Mesenchymal stem cell (in vitro differentiated cells and primary cell): ENCODE measurements at regions not wholly inside any gene's neighbourhood (a gene's known extent, or its start where the extent isn't known, plus 50 kb on each side); places are given as distances from the start of the nearest gene placed in this dataset.
"Not testable (repeated sequence)": the region's sequence is repeated elsewhere in the genome, so short reads cannot be mapped to it uniquely, and the experiment has no call there.

Experiments
- DNase-seq: peaks from one replicate; pipeline ENCODE4 v3.0.0-alpha.2; 2013
- H2AFZ ChIP-seq: one replicate; pipeline ENCODE4 v1.6.1; 2013; ENCODE audit warnings: low read depth, mild to moderate bottlenecking, control low read depth, inconsistent platforms, low read length, moderate library complexity
- H2AK5ac ChIP-seq: 2 replicates; pipeline ENCODE4 v1.6.1; 2013; ENCODE audit warnings: low read length, moderate library complexity, mild to moderate bottlenecking, inconsistent platforms; ENCODE audit not compliant: severe bottlenecking
- H2BK120ac ChIP-seq: one replicate; pipeline ENCODE4 v1.6.1; 2013; ENCODE audit warnings: low read depth, mild to moderate bottlenecking, inconsistent platforms, low read length, moderate library complexity
- H2BK12ac ChIP-seq, 2 experiments: one replicate each; pipeline ENCODE4 v1.6.1; 2013; ENCODE audit warnings: inconsistent platforms in 2 of 2, low read length in 2 of 2, mild to moderate bottlenecking in 2 of 2, moderate library complexity in 2 of 2, control low read depth in 1 of 2
- H2BK15ac ChIP-seq: one replicate; pipeline ENCODE4 v1.6.1; 2013; ENCODE audit warnings: mild to moderate bottlenecking, low read depth, inconsistent platforms; ENCODE audit not compliant: poor library complexity, severe bottlenecking
- H2BK5ac ChIP-seq: 2 replicates; pipeline ENCODE4 v1.6.1; 2013; ENCODE audit warnings: low read depth, mild to moderate bottlenecking, low read length, control low read depth, inconsistent platforms; ENCODE audit not compliant: poor library complexity, severe bottlenecking
- H3K14ac ChIP-seq, 2 experiments: one replicate each; pipeline ENCODE4 v1.6.1; 2013; ENCODE audit warnings: inconsistent platforms in 2 of 2, low read length in 2 of 2, control low read depth in 1 of 2, mild to moderate bottlenecking in 1 of 2, moderate library complexity in 1 of 2
- H3K18ac ChIP-seq, 2 experiments: one replicate each; pipeline ENCODE4 v1.6.1; 2013; ENCODE audit warnings: inconsistent platforms in 2 of 2, low read length in 2 of 2, control low read depth in 1 of 2, low read depth in 1 of 2, mild to moderate bottlenecking in 1 of 2
- H3K23ac ChIP-seq, 2 experiments: one replicate each; pipeline ENCODE4 v1.6.1; 2013; ENCODE audit warnings: inconsistent platforms in 2 of 2, low read length in 2 of 2, mild to moderate bottlenecking in 2 of 2, moderate library complexity in 2 of 2, control low read depth in 1 of 2
- H3K27ac ChIP-seq: 2 replicates; pipeline ENCODE4 v1.5.1; 2013; ENCODE audit warnings: mild to moderate bottlenecking, moderate library complexity, low read length, control low read depth, inconsistent platforms; ENCODE audit not compliant: poor library complexity, severe bottlenecking
- H3K27me3 ChIP-seq, 2 experiments: 2 replicates each; pipeline versions ENCODE4 v1.6.1 to v1.7.0; 2013; ENCODE audit warnings: low read length in 2 of 2, mild to moderate bottlenecking in 2 of 2, moderate library complexity in 2 of 2, control low read depth in 1 of 2, inconsistent platforms in 1 of 2; ENCODE audit not compliant: control insufficient read depth in 1 of 2, insufficient read depth in 1 of 2
- H3K36me3 ChIP-seq, 2 experiments: 2 replicates each; pipeline versions ENCODE4 v1.6.1 to v1.7.0; 2013; ENCODE audit warnings: low read length in 2 of 2, control low read depth in 1 of 2, inconsistent platforms in 1 of 2, low read depth in 1 of 2, mild to moderate bottlenecking in 1 of 2; ENCODE audit not compliant: insufficient read depth in 2 of 2, control insufficient read depth in 1 of 2
- H3K4ac ChIP-seq, 2 experiments: one replicate each; pipeline ENCODE4 v1.6.1; 2013; ENCODE audit warnings: inconsistent platforms in 2 of 2, low read length in 2 of 2, mild to moderate bottlenecking in 2 of 2, moderate library complexity in 2 of 2, control low read depth in 1 of 2, low read depth in 1 of 2
- H3K4me1 ChIP-seq: 2 replicates; pipeline ENCODE4 v1.6.1; 2013; ENCODE audit warnings: low read depth, low read length, control low read depth; ENCODE audit not compliant: control insufficient read depth, insufficient read depth
- H3K4me2 ChIP-seq: 2 replicates; pipeline ENCODE4 v1.6.1; 2013; ENCODE audit warnings: low read length, mild to moderate bottlenecking, inconsistent platforms; ENCODE audit not compliant: poor library complexity, severe bottlenecking
- H3K4me3 ChIP-seq, 2 experiments: 2 replicates each; pipeline versions ENCODE4 v1.5.1 to v1.7.0; 2013; ENCODE audit warnings: low read length in 2 of 2, mild to moderate bottlenecking in 2 of 2, control low read depth in 1 of 2, low read depth in 1 of 2; ENCODE audit not compliant: insufficient read depth in 1 of 2
- H3K79me1 ChIP-seq: replicated peaks from 2 replicates; pipeline ENCODE4 v1.6.1; 2013; ENCODE audit warnings: mild to moderate bottlenecking, control low read depth, low read length, inconsistent platforms; ENCODE audit not compliant: poor library complexity, severe bottlenecking
- H3K9ac ChIP-seq: 2 replicates; pipeline ENCODE4 v1.7.0; 2013; ENCODE audit warnings: mild to moderate bottlenecking, low read length, moderate library complexity
- H3K9me3 ChIP-seq: 2 replicates; pipeline ENCODE4 v1.7.0; 2013; ENCODE audit warnings: mild to moderate bottlenecking, low read length; ENCODE audit not compliant: control insufficient read depth
- H4K8ac ChIP-seq: one replicate; pipeline ENCODE4 v1.6.1; 2013; ENCODE audit warnings: inconsistent platforms, mild to moderate bottlenecking, low read length, moderate library complexity
- H4K91ac ChIP-seq: one replicate; pipeline ENCODE4 v1.6.1; 2013; ENCODE audit warnings: mild to moderate bottlenecking, low read length, inconsistent platforms
- WGBS: methylation state at CpG from one replicate; pipeline ENCODE4 v1.1.7; 2013; ENCODE audit warnings: mixed read lengths; 5-methylcytosine and 5-hydroxymethylcytosine counted together

DNA sequence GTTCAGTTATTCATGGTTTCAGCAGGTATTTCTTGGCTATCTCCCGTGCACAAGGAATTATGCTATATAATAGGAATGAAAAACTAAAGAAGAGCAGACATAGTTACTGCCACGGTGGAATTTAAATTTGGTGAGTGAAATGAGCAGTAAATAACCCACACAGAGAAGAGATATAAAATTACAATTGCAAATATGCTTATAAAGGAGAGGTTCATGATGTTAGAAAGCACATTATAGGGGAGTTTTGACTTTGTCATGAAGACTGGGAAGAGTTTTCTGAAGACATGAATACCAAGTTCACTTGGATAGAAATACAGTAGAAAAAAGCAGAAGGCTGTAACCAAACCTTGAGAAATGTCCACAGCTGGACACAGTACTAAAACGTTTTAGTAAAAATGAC is 712.0 kb upstream of the AADAT start:
- Histone ChIP-seq H3K9ac (no peak overlapping the region), H3K18ac (no peak overlapping the region), H3K4me1 (no peaks in the 10 kb centered on the region), H3K9me3 (peaks cover 1% of the 10 kb centered on the region), H3K4me2 (no peak overlapping the region), H3K14ac (no peak overlapping the region), H4K91ac (no peak overlapping the region), H2BK120ac (no peak overlapping the region), H3K4ac (no peak overlapping the region), H2BK5ac (no peak overlapping the region), H4K8ac (no peak overlapping the region), H2BK15ac (no peak overlapping the region), H2AFZ (no peak overlapping the region), H3K36me3 (no peaks in the 10 kb centered on the region), H2AK5ac (no peak overlapping the region), H2BK12ac (no peak overlapping the region), H3K27me3 (no peaks in the 10 kb centered on the region), H3K23ac (no peak overlapping the region), H3K79me1 (no peaks in the 10 kb centered on the region), H3K27ac (no peak overlapping the region), H3K4me3 (no peak overlapping the region)
- DNase-seq: no peak
- 90% methylated on average over 2 of the region's 3 CpGs for WGBS

DNA sequence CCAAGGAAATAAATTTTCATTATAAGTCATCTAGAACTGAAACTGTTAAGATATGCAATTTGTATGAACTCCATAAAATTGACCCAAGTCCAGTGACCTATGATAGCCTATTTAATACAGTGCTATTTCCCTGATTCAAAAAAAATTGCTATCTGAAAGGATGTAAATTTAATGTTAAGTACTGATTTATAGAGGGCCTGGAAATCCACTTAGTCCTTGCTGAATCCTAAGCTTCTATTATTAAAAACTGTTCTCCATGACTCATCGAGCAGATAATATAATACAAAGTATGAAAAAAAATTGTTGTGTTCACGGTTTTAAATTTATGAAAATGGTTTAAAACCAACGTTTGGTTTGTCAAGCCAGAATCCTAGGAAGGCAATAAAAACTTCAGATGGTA is 704.8 kb upstream of the AADAT start:
- Histone ChIP-seq H3K27ac (no peak overlapping the region), H3K36me3 (no peaks in the 10 kb centered on the region), H2BK120ac (no peak overlapping the region), H3K9me3 (peaks cover 4% of the 10 kb centered on the region), H3K18ac (no peak overlapping the region), H3K23ac (no peak overlapping the region), H3K79me1 (no peaks in the 10 kb centered on the region), H3K4me3 (no peak overlapping the region), H3K14ac (no peak overlapping the region), H3K27me3 (no peaks in the 10 kb centered on the region), H2AK5ac (no peak overlapping the region), H4K8ac (no peak overlapping the region), H2BK15ac (no peak overlapping the region), H2BK5ac (no peak overlapping the region), H2AFZ (no peak overlapping the region), H4K91ac (no peak overlapping the region), H2BK12ac (no peak overlapping the region), H3K4me2 (no peak overlapping the region), H3K4ac (no peak overlapping the region), H3K9ac (no peak overlapping the region), H3K4me1 (no peaks in the 10 kb centered on the region)
- no peak for DNase-seq
- WGBS: 89% methylated on average over 3 of the region's 3 CpGs

DNA sequence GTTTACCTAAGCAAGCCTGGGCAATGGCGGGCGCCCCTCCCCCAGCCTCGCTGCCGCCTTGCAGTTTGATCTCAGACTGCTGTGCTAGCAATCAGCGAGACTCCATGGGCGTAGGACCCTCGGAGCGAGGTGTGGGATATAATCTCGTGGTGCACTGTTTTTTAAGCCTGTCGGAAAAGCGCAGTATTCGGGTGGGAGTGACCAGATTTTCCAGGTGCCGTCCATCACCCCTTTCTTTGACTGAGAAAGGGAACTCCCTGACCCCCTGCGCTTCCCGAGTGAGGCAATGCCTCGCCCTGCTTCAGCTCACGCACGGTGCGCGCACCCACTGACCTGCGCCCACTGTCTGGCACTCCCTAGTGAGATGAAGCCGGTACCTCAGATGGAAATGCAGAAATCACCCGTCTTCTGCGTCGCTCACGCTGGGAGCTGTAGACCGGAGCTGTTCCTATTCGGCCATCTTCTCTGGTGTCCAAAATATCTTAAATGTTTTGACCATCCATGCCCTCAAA is 698.8 kb upstream of the AADAT start:
- not testable (repeated sequence) for H3K4me3 ChIP-seq, H3K4ac ChIP-seq, H2AK5ac ChIP-seq, H4K91ac ChIP-seq, H3K23ac ChIP-seq, H3K18ac ChIP-seq, H2BK15ac ChIP-seq, H3K4me1 ChIP-seq, H2AFZ ChIP-seq, H2BK12ac ChIP-seq, H2BK5ac ChIP-seq, H4K8ac ChIP-seq, H3K9ac ChIP-seq, H3K27me3 ChIP-seq, H3K14ac ChIP-seq, DNase-seq, H3K79me1 ChIP-seq, H3K9me3 ChIP-seq, H3K4me2 ChIP-seq, H2BK120ac ChIP-seq, H3K36me3 ChIP-seq, H3K27ac ChIP-seq
- 78% methylated on average over 22 of the region's 28 CpGs for WGBS

DNA sequence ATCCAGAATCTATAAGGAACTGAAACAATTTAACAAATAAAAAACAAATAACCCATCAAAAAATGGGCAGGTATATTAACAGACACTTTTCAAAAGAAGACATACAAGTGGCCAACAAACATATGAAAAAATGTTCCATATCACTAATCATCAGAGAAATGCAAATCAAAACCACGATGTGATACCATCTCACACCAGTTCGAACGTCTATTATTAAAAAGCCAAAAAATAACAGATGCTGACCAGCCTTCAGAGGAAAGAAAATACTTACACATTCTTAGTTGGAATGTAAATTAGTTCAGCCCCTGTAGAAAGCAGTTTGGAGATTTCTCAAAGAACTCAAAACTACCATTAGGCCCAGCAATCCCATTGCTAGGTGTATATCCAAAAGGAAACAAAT is 687.9 kb upstream of the AADAT start:
- H2BK15ac ChIP-seq: no peak overlapping the region
- peaks cover 15% of the 10 kb centered on the region for H3K9me3 ChIP-seq
- no peak overlapping the region for H2AFZ ChIP-seq
- no peak overlapping the region for H2AK5ac ChIP-seq
- no peak overlapping the region for H2BK120ac ChIP-seq
- no peak overlapping the region for H3K23ac ChIP-seq
- no peak overlapping the region for H3K18ac ChIP-seq
- H3K4me1 ChIP-seq: peaks cover 2% of the 10 kb centered on the region
- H3K4me2 ChIP-seq: no peak overlapping the region
- DNase-seq: no peak
- no peak overlapping the region for H3K14ac ChIP-seq
- H3K27me3 ChIP-seq: no peaks in the 10 kb centered on the region
- H4K91ac ChIP-seq: no peak overlapping the region
- H2BK5ac ChIP-seq: no peak overlapping the region
- H2BK12ac ChIP-seq: no peak overlapping the region
- H3K79me1 ChIP-seq: no peaks in the 10 kb centered on the region
- H3K36me3 ChIP-seq: no peaks in the 10 kb centered on the region
- H3K9ac ChIP-seq: no peak overlapping the region
- no peak overlapping the region for H3K27ac ChIP-seq
- no peak overlapping the region for H4K8ac ChIP-seq
- no peak overlapping the region for H3K4me3 ChIP-seq
- 93% methylated on average over 3 of the region's 3 CpGs for WGBS
- no peak overlapping the region for H3K4ac ChIP-seq
